Keratinocyte (primary cell): ENCODE measurements at regions not wholly inside any gene's neighbourhood (a gene's known extent, or its start where the extent isn't known, plus 50 kb on each side); places are given as distances from the start of the nearest gene placed in this dataset.

Source experiments
- DNase-seq: peaks from one replicate; pipeline ENCODE4 v3.0.0-alpha.2; 2011; ENCODE audit warnings: low read depth, missing footprints, low spot score
- FAIRE-seq: peaks from 2 replicates; lab custom pipeline; 2011; peaks lifted over from hg19 to GRCh38; lab: Jason Lieb, UNC
- H2AFZ ChIP-seq: 2 replicates; pipeline ENCODE4 v1.6.0; 2012; ENCODE audit warnings: low read length, control low read depth, inconsistent platforms; ENCODE audit not compliant: control insufficient read depth
- H3K27ac ChIP-seq: 2 replicates; pipeline ENCODE4 v1.5.1; 2011; ENCODE audit warnings: low read length; ENCODE audit not compliant: control insufficient read depth, insufficient read depth
- H3K27me3 ChIP-seq: 3 replicates; pipeline ENCODE4 v1.6.0; 2011; ENCODE audit warnings: low read length; ENCODE audit not compliant: control insufficient read depth, insufficient read depth; ENCODE audit errors: extremely low read depth
- H3K36me3 ChIP-seq, 2 experiments: 2 replicates in 1 of 2; 3 replicates in 1 of 2; pipeline ENCODE4 v1.5.1; 2011; ENCODE audit warnings: low read length in 2 of 2, mild to moderate bottlenecking in 1 of 2; ENCODE audit not compliant: control insufficient read depth in 2 of 2, insufficient read depth in 2 of 2; ENCODE audit errors: extremely low read depth in 1 of 2
- H3K4me1 ChIP-seq: 3 replicates; pipeline ENCODE4 v1.5.1; 2011; ENCODE audit warnings: low read length; ENCODE audit not compliant: control insufficient read depth, insufficient read depth; ENCODE audit errors: extremely low read depth
- H3K4me2 ChIP-seq: 3 replicates; pipeline ENCODE4 v1.6.0; 2011; ENCODE audit warnings: low read depth, low read length; ENCODE audit not compliant: control insufficient read depth, insufficient read depth; ENCODE audit errors: extremely low read depth
- H3K4me3 ChIP-seq, 3 experiments: fragments of 200-600 bp in 1 of 3; sonication (generic) in 1 of 3; 2 replicates in 2 of 3; 3 replicates in 1 of 3; pipeline ENCODE4 v1.5.1; 2011 to 2016; ENCODE audit warnings: low read length in 3 of 3, mild to moderate bottlenecking in 3 of 3, control low read depth in 2 of 3, inconsistent platforms in 1 of 3, low read depth in 1 of 3, mixed read lengths in 1 of 3, mixed run types in 1 of 3, moderate library complexity in 1 of 3; ENCODE audit not compliant: control insufficient read depth in 2 of 3, insufficient read depth in 2 of 3; ENCODE audit errors: extremely low read depth in 1 of 3
- H3K79me2 ChIP-seq: 2 replicates; pipeline ENCODE4 v1.6.0; 2012; ENCODE audit warnings: low read length; ENCODE audit not compliant: control insufficient read depth, insufficient read depth
- H3K9ac ChIP-seq: 3 replicates; pipeline ENCODE4 v1.6.0; 2011; ENCODE audit warnings: low read length; ENCODE audit not compliant: control insufficient read depth, insufficient read depth; ENCODE audit errors: extremely low read depth
- H3K9me1 ChIP-seq: 3 replicates; pipeline ENCODE4 v1.6.0; 2011; ENCODE audit warnings: low read length; ENCODE audit not compliant: control insufficient read depth, insufficient read depth; ENCODE audit errors: extremely low read depth
- H3K9me3 ChIP-seq: 2 replicates; pipeline ENCODE4 v1.5.1; 2012; ENCODE audit warnings: low read depth, low read length; ENCODE audit not compliant: control insufficient read depth
- H4K20me1 ChIP-seq: 3 replicates; pipeline ENCODE4 v1.6.0; 2011; ENCODE audit warnings: low read length; ENCODE audit not compliant: control insufficient read depth, insufficient read depth; ENCODE audit errors: extremely low read depth
- CTCF ChIP-seq, 3 experiments: IDR thresholded peaks in 1 of 3; conservative IDR thresholded peaks in 1 of 3; optimal IDR thresholded peaks in 1 of 3; 2 replicates in 2 of 3; 3 replicates in 1 of 3; pipeline versions ENCODE3 to v1.5.1; 2011; ENCODE audit warnings: low read length in 3 of 3, mild to moderate bottlenecking in 3 of 3, moderate library complexity in 2 of 3, control low read depth in 1 of 3, inconsistent platforms in 1 of 3; ENCODE audit not compliant: insufficient read depth in 2 of 3; ENCODE audit errors: extremely low read depth in 1 of 3
- EZH2 ChIP-seq: IDR thresholded peaks from one replicate; pipeline ENCODE4 v1.6.1; 2012; ENCODE audit warnings: inconsistent platforms, mild to moderate bottlenecking, low read length, moderate library complexity
- dilution Hi-C: fragments of 300-500 bp; cut with MboI; formaldehyde crosslinking; loops from one replicate; pipeline ENCODE4 v1.7.0; 2020; ENCODE audit warnings: low sequenced_read_pairs; ENCODE audit not compliant: extremely low pct_ligation_motif_present

DNA sequence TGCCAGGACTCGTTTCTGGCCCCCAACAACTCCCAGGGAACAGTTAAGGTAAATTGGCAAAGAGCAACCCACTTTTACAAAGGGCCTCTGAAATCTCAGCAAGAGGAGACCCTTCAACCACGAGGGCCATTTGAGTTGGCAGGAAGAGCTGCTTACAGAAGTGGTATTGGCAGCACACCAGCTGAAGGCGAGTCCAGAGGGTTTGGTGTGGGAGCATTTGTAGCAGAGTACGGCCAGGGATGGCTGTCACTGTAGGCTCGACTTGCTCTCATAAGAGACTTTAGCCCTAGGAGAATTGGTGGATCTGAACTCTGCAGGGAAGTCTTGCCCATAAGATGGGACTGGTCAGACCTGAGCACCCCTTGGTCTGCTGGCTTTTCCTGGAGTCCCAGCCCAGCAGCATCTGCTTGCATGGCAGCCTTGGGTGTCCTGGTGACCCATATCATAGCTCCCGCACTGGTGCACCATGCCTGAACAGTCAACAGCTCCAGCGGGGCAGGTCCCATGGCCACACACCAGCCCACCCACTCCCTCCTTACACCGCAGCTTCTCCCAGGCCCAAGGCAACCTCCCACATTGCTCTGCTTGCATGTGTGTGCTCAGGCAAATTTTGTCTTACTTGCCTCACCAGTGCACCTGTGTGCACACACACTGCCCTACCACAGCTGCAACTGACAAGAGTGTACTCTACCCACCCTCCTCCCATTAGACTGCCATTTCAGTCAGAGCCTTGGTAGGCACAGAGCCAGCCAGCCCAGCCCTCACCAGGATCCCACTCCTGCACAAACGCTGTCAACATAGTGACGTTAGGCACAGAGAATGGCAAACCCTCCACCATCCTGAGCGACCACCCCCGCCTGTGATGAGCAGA lies 861.6 kb upstream of the DPPA4 start:
- Histone ChIP-seq H3K4me3 (no peak overlapping the region), H3K4me1 (no peaks in the 10 kb centered on the region), H3K9ac (no peak overlapping the region), H2AFZ (no peak overlapping the region), H4K20me1 (no peaks in the 10 kb centered on the region), H3K27me3 (no peaks in the 10 kb centered on the region), H3K79me2 (no peaks in the 10 kb centered on the region), H3K36me3 (no peaks in the 10 kb centered on the region), H3K4me2 (no peak overlapping the region), H3K27ac (no peak overlapping the region), H3K9me3 (no peaks in the 10 kb centered on the region), H3K9me1 (no peaks in the 10 kb centered on the region)
- FAIRE-seq (no peak), DNase-seq (no peak)
- TF ChIP-seq CTCF (optimal IDR thresholded peaks at IDR 0.05 in 1 of 3, IDR thresholded peaks at IDR 0.05 in 1 of 3, conservative IDR thresholded peaks at IDR 0.05 in 1 of 3; ENCODE audit: extremely low read depth in 1 of 3, insufficient read depth in 2 of 3, low read length in 3 of 3) = no peak
- TF ChIP-seq EZH2 = no peak
- dilution Hi-C loops = no loop called here

- no peaks in the 10 kb centered on the region for H3K27me3 ChIP-seq
- no peak overlapping the region for H3K4me3 ChIP-seq
- H3K4me2 ChIP-seq = no peak overlapping the region
- dilution Hi-C loops = no loop called here
- H3K36me3 ChIP-seq = no peaks in the 10 kb centered on the region
- FAIRE-seq = no peak
- no peaks in the 10 kb centered on the region for H4K20me1 ChIP-seq
- H3K9ac ChIP-seq = no peak overlapping the region
- no peak overlapping the region for H3K27ac ChIP-seq
- H3K9me3 ChIP-seq = no peaks in the 10 kb centered on the region
- TF ChIP-seq CTCF (optimal IDR thresholded peaks at IDR 0.05 in 1 of 3, IDR thresholded peaks at IDR 0.05 in 1 of 3, conservative IDR thresholded peaks at IDR 0.05 in 1 of 3; ENCODE audit: extremely low read depth in 1 of 3, insufficient read depth in 2 of 3, low read length in 3 of 3) = no peak
- TF ChIP-seq EZH2 = no peak
- H3K4me1 ChIP-seq = no peaks in the 10 kb centered on the region
- no peak overlapping the region for H2AFZ ChIP-seq
- no peaks in the 10 kb centered on the region for H3K79me2 ChIP-seq
- DNase-seq = no peak
- H3K9me1 ChIP-seq = no peaks in the 10 kb centered on the region
These were observed 862.2 kb upstream of the DPPA4 start for GRCh38 chr3:110199588-110199943.
